ENCODE measurements at regions not wholly inside any gene's neighbourhood (a gene's known extent, or its start where the extent isn't known, plus 50 kb on each side); places are given as distances from the start of the nearest gene placed in this dataset.

- DNase-seq (ENCODE audit: low read depth), result no peak
These were observed 506.5 kb downstream of the DMAC1 start for GRCh38 chr9:7293091-7293490.

GRCh38 chr9:7289773-7290172 lies 509.8 kb downstream of the DMAC1 start:
- Histone ChIP-seq H3K36me3 (ENCODE audit: control insufficient read depth, insufficient read depth, low read length, severe bottlenecking) (no peaks in the 10 kb centered on the region), H3K9me3 (ENCODE audit: control insufficient read depth, low read length) (no peaks in the 10 kb centered on the region), H3K9ac (ENCODE audit: low read length) (no peak overlapping the region), H3K4me3 (ENCODE audit: low read length) (no peak overlapping the region), H3K27me3 (replicated peaks; ENCODE audit: control insufficient read depth, insufficient read depth, low read length) (peaks cover 22% of the 10 kb centered on the region), H3K4me1 (ENCODE audit: control insufficient read depth, insufficient read depth, low read length) (no peaks in the 10 kb centered on the region)
- DNase-seq (ENCODE audit: low read depth), result no peak

More at GRCh38 chr9:7293091-7293490, 506.5 kb downstream of the DMAC1 start:
- H3K36me3 ChIP-seq (ENCODE audit: control insufficient read depth, insufficient read depth, low read length, severe bottlenecking), result no peaks in the 10 kb centered on the region
- no peak overlapping the region for H3K4me3 ChIP-seq (ENCODE audit: low read length)
- no peak overlapping the region for H3K9ac ChIP-seq (ENCODE audit: low read length)
- no peaks in the 10 kb centered on the region for H3K9me3 ChIP-seq (ENCODE audit: control insufficient read depth, low read length)
- H3K27me3 ChIP-seq (replicated peaks; ENCODE audit: control insufficient read depth, insufficient read depth, low read length), result peaks cover 3% of the 10 kb centered on the region
- no peaks in the 10 kb centered on the region for H3K4me1 ChIP-seq (ENCODE audit: control insufficient read depth, insufficient read depth, low read length)

- Histone ChIP-seq H3K36me3 (ENCODE audit: control insufficient read depth, insufficient read depth, low read length, severe bottlenecking) (no peaks in the 10 kb centered on the region), H3K4me3 (ENCODE audit: low read length) (no peak overlapping the region), H3K9ac (ENCODE audit: low read length) (no peak overlapping the region), H3K9me3 (ENCODE audit: control insufficient read depth, low read length) (no peaks in the 10 kb centered on the region), H3K4me1 (ENCODE audit: control insufficient read depth, insufficient read depth, low read length) (no peaks in the 10 kb centered on the region), H3K27me3 (replicated peaks; ENCODE audit: control insufficient read depth, insufficient read depth, low read length) (peaks cover 31% of the 10 kb centered on the region)
- no peak for DNase-seq (ENCODE audit: low read depth)
These were observed 511.6 kb downstream of the DMAC1 start for GRCh38 chr9:7287986-7288385.

GRCh38 chr9:7287065-7287464 lies 512.5 kb downstream of the DMAC1 start:
- Histone ChIP-seq H3K4me3 (ENCODE audit: low read length) (no peak overlapping the region), H3K27me3 (replicated peaks; ENCODE audit: control insufficient read depth, insufficient read depth, low read length) (peaks cover 31% of the 10 kb centered on the region), H3K36me3 (ENCODE audit: control insufficient read depth, insufficient read depth, low read length, severe bottlenecking) (no peaks in the 10 kb centered on the region), H3K9ac (ENCODE audit: low read length) (no peak overlapping the region), H3K9me3 (ENCODE audit: control insufficient read depth, low read length) (no peaks in the 10 kb centered on the region), H3K4me1 (ENCODE audit: control insufficient read depth, insufficient read depth, low read length) (no peaks in the 10 kb centered on the region)
- no peak for DNase-seq (ENCODE audit: low read depth)

GRCh38 chr9:7286101-7286500 lies 513.5 kb downstream of the DMAC1 start:
- Histone ChIP-seq H3K4me3 (ENCODE audit: low read length) (no peak overlapping the region), H3K9ac (ENCODE audit: low read length) (no peak overlapping the region), H3K4me1 (ENCODE audit: control insufficient read depth, insufficient read depth, low read length) (no peaks in the 10 kb centered on the region), H3K36me3 (ENCODE audit: control insufficient read depth, insufficient read depth, low read length, severe bottlenecking) (no peaks in the 10 kb centered on the region), H3K27me3 (replicated peaks; ENCODE audit: control insufficient read depth, insufficient read depth, low read length) (peaks cover 31% of the 10 kb centered on the region), H3K9me3 (ENCODE audit: control insufficient read depth, low read length) (no peaks in the 10 kb centered on the region)
- DNase-seq (ENCODE audit: low read depth), result no peak

- Histone ChIP-seq H3K9ac (ENCODE audit: low read length) (no peak overlapping the region), H3K4me1 (ENCODE audit: control insufficient read depth, insufficient read depth, low read length) (no peaks in the 10 kb centered on the region), H3K4me3 (ENCODE audit: low read length) (no peak overlapping the region), H3K27me3 (replicated peaks; ENCODE audit: control insufficient read depth, insufficient read depth, low read length) (peaks cover 31% of the 10 kb centered on the region), H3K36me3 (ENCODE audit: control insufficient read depth, insufficient read depth, low read length, severe bottlenecking) (no peaks in the 10 kb centered on the region), H3K9me3 (ENCODE audit: control insufficient read depth, low read length) (no peaks in the 10 kb centered on the region)
- DNase-seq (ENCODE audit: low read depth), result no peak
These were observed 514.4 kb downstream of the DMAC1 start for GRCh38 chr9:7285199-7285598.

GRCh38 chr9:7284517-7284916 lies 515.1 kb downstream of the DMAC1 start:
- Histone ChIP-seq H3K27me3 (replicated peaks; ENCODE audit: control insufficient read depth, insufficient read depth, low read length) (peaks cover 31% of the 10 kb centered on the region), H3K36me3 (ENCODE audit: control insufficient read depth, insufficient read depth, low read length, severe bottlenecking) (no peaks in the 10 kb centered on the region), H3K9ac (ENCODE audit: low read length) (no peak overlapping the region), H3K4me3 (ENCODE audit: low read length) (no peak overlapping the region), H3K9me3 (ENCODE audit: control insufficient read depth, low read length) (no peaks in the 10 kb centered on the region), H3K4me1 (ENCODE audit: control insufficient read depth, insufficient read depth, low read length) (no peaks in the 10 kb centered on the region)
- DNase-seq (ENCODE audit: low read depth), result no peak

- no peak for DNase-seq (ENCODE audit: low read depth)
These were observed 515.5 kb downstream of the DMAC1 start for GRCh38 chr9:7284117-7284516.

GRCh38 chr9:7273575-7273974 lies 515.8 kb downstream of the KDM4C start:
- no peaks in the 10 kb centered on the region for H3K9me3 ChIP-seq (ENCODE audit: control insufficient read depth, low read length)
- no peak overlapping the region for H3K9ac ChIP-seq (ENCODE audit: low read length)
- no peaks in the 10 kb centered on the region for H3K36me3 ChIP-seq (ENCODE audit: control insufficient read depth, insufficient read depth, low read length, severe bottlenecking)
- no peaks in the 10 kb centered on the region for H3K4me1 ChIP-seq (ENCODE audit: control insufficient read depth, insufficient read depth, low read length)
- no peak overlapping the region for H3K4me3 ChIP-seq (ENCODE audit: low read length)
- DNase-seq (ENCODE audit: low read depth), result no peak
- peaks cover 54% of the 10 kb centered on the region for H3K27me3 ChIP-seq (replicated peaks; ENCODE audit: control insufficient read depth, insufficient read depth, low read length)

More at GRCh38 chr9:7284117-7284516, 515.5 kb downstream of the DMAC1 start:
- no peaks in the 10 kb centered on the region for H3K36me3 ChIP-seq (ENCODE audit: control insufficient read depth, insufficient read depth, low read length, severe bottlenecking)
- no peaks in the 10 kb centered on the region for H3K4me1 ChIP-seq (ENCODE audit: control insufficient read depth, insufficient read depth, low read length)
- no peaks in the 10 kb centered on the region for H3K9me3 ChIP-seq (ENCODE audit: control insufficient read depth, low read length)
- no peak overlapping the region for H3K4me3 ChIP-seq (ENCODE audit: low read length)
- peaks cover 31% of the 10 kb centered on the region for H3K27me3 ChIP-seq (replicated peaks; ENCODE audit: control insufficient read depth, insufficient read depth, low read length)
- no peak overlapping the region for H3K9ac ChIP-seq (ENCODE audit: low read length)

- Histone ChIP-seq H3K9ac (ENCODE audit: low read length) (no peak overlapping the region), H3K36me3 (ENCODE audit: control insufficient read depth, insufficient read depth, low read length, severe bottlenecking) (no peaks in the 10 kb centered on the region), H3K4me1 (ENCODE audit: control insufficient read depth, insufficient read depth, low read length) (no peaks in the 10 kb centered on the region), H3K4me3 (ENCODE audit: low read length) (no peak overlapping the region), H3K9me3 (ENCODE audit: control insufficient read depth, low read length) (no peaks in the 10 kb centered on the region), H3K27me3 (replicated peaks; ENCODE audit: control insufficient read depth, insufficient read depth, low read length) (peaks cover 49% of the 10 kb centered on the region)
- no peak for DNase-seq (ENCODE audit: low read depth)
These were observed 509.3 kb downstream of the KDM4C start for GRCh38 chr9:7266911-7267595.

GRCh38 chr9:7265181-7265580 lies 507.4 kb downstream of the KDM4C start:
- H3K36me3 ChIP-seq (ENCODE audit: control insufficient read depth, insufficient read depth, low read length, severe bottlenecking), result no peaks in the 10 kb centered on the region
- no peak overlapping the region for H3K4me3 ChIP-seq (ENCODE audit: low read length)
- H3K27me3 ChIP-seq (replicated peaks; ENCODE audit: control insufficient read depth, insufficient read depth, low read length), result peaks cover 48% of the 10 kb centered on the region
- DNase-seq (ENCODE audit: low read depth), result no peak
- no peaks in the 10 kb centered on the region for H3K4me1 ChIP-seq (ENCODE audit: control insufficient read depth, insufficient read depth, low read length)
- H3K9ac ChIP-seq (ENCODE audit: low read length), result no peak overlapping the region
- H3K9me3 ChIP-seq (ENCODE audit: control insufficient read depth, low read length), result no peaks in the 10 kb centered on the region

All from adipocyte (in vitro differentiated cells).